Duodenal mucosa (tissue), 2 donors: ENCODE measurements at regions not wholly inside any gene's neighbourhood (a gene's known extent, or its start where the extent isn't known, plus 50 kb on each side); places are given as distances from the start of the nearest gene placed in this dataset.
"Not testable (repeated sequence)": the region's sequence is repeated elsewhere in the genome, so short reads cannot be mapped to it uniquely, and the experiment has no call there.

Source experiments
- H3K27ac ChIP-seq: one replicate; pipeline ENCODE4 v1.7.0; 2013; ENCODE audit warnings: low read depth, low read length
- H3K27me3 ChIP-seq, 2 donors: one replicate each; pipeline ENCODE4 v1.7.0; 2013; ENCODE audit warnings: low read length in 2 of 2, control low read depth in 1 of 2; ENCODE audit not compliant: insufficient read depth in 2 of 2, control insufficient read depth in 1 of 2
- H3K36me3 ChIP-seq, 2 donors: one replicate each; pipeline ENCODE4 v1.7.0; 2013; ENCODE audit warnings: low read length in 2 of 2, control low read depth in 1 of 2; ENCODE audit not compliant: insufficient read depth in 2 of 2, control insufficient read depth in 1 of 2
- H3K4me1 ChIP-seq, 2 donors: one replicate each; pipeline ENCODE4 v1.7.0; 2013; ENCODE audit warnings: low read length in 2 of 2, control low read depth in 1 of 2; ENCODE audit not compliant: insufficient read depth in 2 of 2, control insufficient read depth in 1 of 2
- H3K4me3 ChIP-seq, 2 donors: one replicate each; pipeline ENCODE4 v1.7.0; 2013; ENCODE audit warnings: low read length in 2 of 2, low read depth in 1 of 2
- H3K9ac ChIP-seq, 2 donors: one replicate each; pipeline ENCODE4 v1.7.0; 2013; ENCODE audit warnings: low read length in 2 of 2, low read depth in 1 of 2
- H3K9me3 ChIP-seq, 2 donors: one replicate each; pipeline ENCODE4 v1.7.0; 2013; ENCODE audit warnings: low read length in 2 of 2, control low read depth in 1 of 2; ENCODE audit not compliant: control insufficient read depth in 1 of 2

GRCh38 chr12:68536885-68537485, 73.7 kb upstream of the RAP1B start:
- no peak overlapping the region for H3K27ac ChIP-seq
- no peak overlapping the region for H3K9ac ChIP-seq
- no peaks in the 10 kb centered on the region for H3K36me3 ChIP-seq
- no peaks in the 10 kb centered on the region for H3K9me3 ChIP-seq
- no peaks in the 10 kb centered on the region for H3K27me3 ChIP-seq
- H3K4me3 ChIP-seq = no peak overlapping the region
- peaks cover 11 to 13% of the 10 kb centered on the region in 2 donors for H3K4me1 ChIP-seq

DNA sequence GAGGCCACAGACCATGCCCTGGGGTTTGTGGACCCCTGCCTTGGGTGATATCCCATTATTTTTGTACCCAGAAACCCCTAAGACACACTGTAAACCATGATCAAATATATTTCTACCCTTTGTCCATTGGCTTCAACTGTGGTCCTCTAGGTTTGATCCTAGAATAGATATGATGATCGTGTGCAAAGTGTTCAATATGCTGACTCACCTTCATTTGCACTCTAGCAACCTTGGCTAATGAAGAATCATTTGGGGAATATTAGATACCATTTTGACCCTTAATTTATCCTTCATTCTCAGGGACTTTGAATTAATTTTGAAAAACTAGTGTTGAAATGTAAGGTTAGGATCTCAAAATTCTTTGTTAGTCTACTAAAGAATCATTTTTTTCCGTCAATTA, 73.1 kb upstream of the RAP1B start:
- no peaks in the 10 kb centered on the region for H3K27me3 ChIP-seq
- no peaks in the 10 kb centered on the region for H3K36me3 ChIP-seq
- no peak overlapping the region for H3K4me3 ChIP-seq
- H3K27ac ChIP-seq = no peak overlapping the region
- H3K9ac ChIP-seq = no peak overlapping the region
- H3K4me1 ChIP-seq = peaks cover 11 to 13% of the 10 kb centered on the region in 2 donors
- no peaks in the 10 kb centered on the region for H3K9me3 ChIP-seq

- Histone ChIP-seq H3K27ac (no peak overlapping the region), H3K4me3 (peak overlapping the region; percentile 4 to 26), H3K9ac (no peak overlapping the region), H3K9me3 (no peaks in the 10 kb centered on the region), H3K4me1 (peaks cover 11 to 13% of the 10 kb centered on the region in 2 donors), H3K36me3 (no peaks in the 10 kb centered on the region), H3K27me3 (no peaks in the 10 kb centered on the region)
Measured at GRCh38 chr12:68538726-68539614, 71.7 kb upstream of the RAP1B start.

GRCh38 chr12:68539615-68539952, 71.1 kb upstream of the RAP1B start:
- no peaks in the 10 kb centered on the region for H3K36me3 ChIP-seq
- no peaks in the 10 kb centered on the region for H3K9me3 ChIP-seq
- peak overlapping the region; percentile 4 to 26 for H3K4me3 ChIP-seq
- no peak overlapping the region for H3K27ac ChIP-seq
- H3K9ac ChIP-seq = no peak overlapping the region
- no peaks in the 10 kb centered on the region for H3K27me3 ChIP-seq
- H3K4me1 ChIP-seq = peaks cover 11 to 13% of the 10 kb centered on the region in 2 donors

DNA sequence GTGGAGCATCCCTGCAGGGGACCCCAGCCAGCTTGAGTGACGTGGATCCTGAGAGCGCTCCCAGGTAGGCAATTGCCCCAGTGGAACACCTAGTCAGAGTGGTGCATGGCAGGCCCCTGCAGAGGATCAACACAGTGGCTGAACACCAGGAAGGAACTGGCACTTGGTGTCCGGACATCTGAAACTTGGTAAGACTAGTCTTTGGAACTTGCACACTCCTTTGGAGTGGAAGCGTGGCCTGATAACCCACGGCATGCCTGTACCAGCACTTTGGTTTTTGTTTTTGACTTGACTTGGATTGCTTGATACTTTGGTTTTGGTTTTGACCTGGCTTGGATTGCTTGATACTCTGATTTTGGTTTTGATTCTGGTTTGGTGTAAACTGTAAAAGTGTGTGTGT, 69.9 kb upstream of the RAP1B start:
- H3K4me1 ChIP-seq = peaks cover 11 to 13% of the 10 kb centered on the region in 2 donors
- not testable (repeated sequence) for H3K9me3 ChIP-seq, H3K27me3 ChIP-seq, H3K9ac ChIP-seq, H3K4me3 ChIP-seq, H3K27ac ChIP-seq, H3K36me3 ChIP-seq

- peaks cover 11 to 13% of the 10 kb centered on the region in 2 donors for H3K9me3 ChIP-seq
- not testable (repeated sequence) for H3K4me1 ChIP-seq, H3K27me3 ChIP-seq, H3K4me3 ChIP-seq, H3K27ac ChIP-seq, H3K9ac ChIP-seq, H3K36me3 ChIP-seq
Measured at GRCh38 chr12:68547318-68547717, 63.4 kb upstream of the RAP1B start.

DNA sequence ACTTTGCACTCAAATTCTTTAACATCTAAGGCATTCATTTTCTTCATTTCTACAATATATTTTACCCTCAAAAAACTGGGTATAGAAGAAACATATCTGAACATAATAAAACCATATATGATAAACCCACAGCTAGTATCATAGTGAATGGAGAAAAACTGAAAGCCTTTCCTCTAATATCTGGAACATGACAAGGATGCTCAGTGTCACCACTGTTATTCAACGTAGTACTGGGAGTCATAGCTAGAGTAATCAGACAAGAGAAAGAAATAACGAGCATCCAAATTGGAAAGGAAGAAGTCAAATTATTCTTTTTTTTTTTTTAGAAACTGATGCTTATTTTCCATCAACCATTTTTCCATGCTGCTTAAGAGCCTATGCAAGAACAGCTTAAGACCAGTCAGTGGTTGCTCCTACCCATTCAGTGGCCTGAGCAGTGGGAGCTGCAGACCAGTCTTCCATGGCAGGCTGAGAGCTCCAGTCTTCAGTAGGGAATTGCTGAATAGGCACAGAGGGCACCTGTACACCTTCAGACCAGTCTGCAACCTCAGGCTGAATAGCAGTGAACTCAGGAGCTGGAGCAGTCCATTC, 58.0 kb upstream of the RAP1B start:
- H3K36me3 ChIP-seq, H3K9me3 ChIP-seq, H3K4me1 ChIP-seq: not testable (repeated sequence)

GRCh38 chr12:68557011-68557730, 53.5 kb upstream of the RAP1B start:
- peaks cover 0 to 5% of the 10 kb centered on the region in 2 donors for H3K4me1 ChIP-seq
- H3K9me3 ChIP-seq = no peaks in the 10 kb centered on the region
- no peak overlapping the region for H3K27ac ChIP-seq
- no peaks in the 10 kb centered on the region for H3K27me3 ChIP-seq
- H3K4me3 ChIP-seq = no peak overlapping the region
- no peaks in the 10 kb centered on the region for H3K36me3 ChIP-seq
- no peak overlapping the region for H3K9ac ChIP-seq

More for the DNA sequence above, 58.0 kb upstream of the RAP1B start:
- not testable (repeated sequence) for H3K27ac ChIP-seq, H3K9ac ChIP-seq, H3K27me3 ChIP-seq, H3K4me3 ChIP-seq

- H3K36me3 ChIP-seq = no peaks in the 10 kb centered on the region
- no peak overlapping the region for H3K27ac ChIP-seq
- H3K27me3 ChIP-seq = no peaks in the 10 kb centered on the region
- H3K4me3 ChIP-seq = no peak overlapping the region
- no peaks in the 10 kb centered on the region for H3K9me3 ChIP-seq
- H3K9ac ChIP-seq = no peak overlapping the region
- H3K4me1 ChIP-seq = peaks cover 0 to 5% of the 10 kb centered on the region in 2 donors
Measured at GRCh38 chr12:68559246-68559645, 51.5 kb upstream of the RAP1B start.
